LNCAP (cell line): ENCODE measurements at regions not wholly inside any gene's neighbourhood (a gene's known extent, or its start where the extent isn't known, plus 50 kb on each side); places are given as distances from the start of the nearest gene placed in this dataset.

Experiments
- TF ChIP-seq, protein P1 (sequence below): fragments of 450-650 bp; IDR thresholded peaks from 2 replicates; pipeline ENCODE4 v1.5.1; 2017; ENCODE audit warnings: mild to moderate bottlenecking

DNA sequence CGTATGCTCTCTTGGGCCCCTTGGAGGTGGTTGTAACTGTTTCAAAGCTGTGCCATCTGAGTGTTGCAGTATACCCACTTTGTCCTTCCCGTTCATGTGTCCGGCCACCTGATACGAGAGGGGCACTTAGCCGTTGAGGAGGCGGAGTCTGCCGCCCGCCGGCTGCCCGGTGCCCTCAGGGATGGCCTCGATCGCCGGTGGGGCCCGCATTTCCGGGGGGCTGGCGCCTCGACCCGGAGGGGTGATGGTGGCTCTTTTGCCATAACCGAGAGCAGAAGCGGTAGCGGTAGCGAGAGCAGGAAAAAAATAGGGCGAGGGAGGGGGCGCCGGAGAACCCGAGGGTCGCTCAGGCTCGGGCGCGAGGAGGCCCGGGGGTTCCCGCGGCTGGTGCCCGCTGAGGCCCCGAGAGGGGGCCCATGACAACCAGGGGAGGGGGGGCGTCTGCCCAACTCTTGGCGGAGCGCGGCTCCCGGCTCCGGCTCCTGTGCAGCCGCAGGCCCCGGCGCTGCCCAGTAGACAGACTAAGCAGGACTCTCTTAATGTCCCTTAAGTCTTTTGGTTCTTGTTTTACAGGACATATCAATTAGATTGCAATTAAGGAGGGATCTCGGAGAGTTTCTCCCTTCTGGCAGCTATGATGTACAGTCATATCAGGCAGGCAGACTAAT, 342.7 kb upstream of the SGCG start:
- TF ChIP-seq, protein P1, sequence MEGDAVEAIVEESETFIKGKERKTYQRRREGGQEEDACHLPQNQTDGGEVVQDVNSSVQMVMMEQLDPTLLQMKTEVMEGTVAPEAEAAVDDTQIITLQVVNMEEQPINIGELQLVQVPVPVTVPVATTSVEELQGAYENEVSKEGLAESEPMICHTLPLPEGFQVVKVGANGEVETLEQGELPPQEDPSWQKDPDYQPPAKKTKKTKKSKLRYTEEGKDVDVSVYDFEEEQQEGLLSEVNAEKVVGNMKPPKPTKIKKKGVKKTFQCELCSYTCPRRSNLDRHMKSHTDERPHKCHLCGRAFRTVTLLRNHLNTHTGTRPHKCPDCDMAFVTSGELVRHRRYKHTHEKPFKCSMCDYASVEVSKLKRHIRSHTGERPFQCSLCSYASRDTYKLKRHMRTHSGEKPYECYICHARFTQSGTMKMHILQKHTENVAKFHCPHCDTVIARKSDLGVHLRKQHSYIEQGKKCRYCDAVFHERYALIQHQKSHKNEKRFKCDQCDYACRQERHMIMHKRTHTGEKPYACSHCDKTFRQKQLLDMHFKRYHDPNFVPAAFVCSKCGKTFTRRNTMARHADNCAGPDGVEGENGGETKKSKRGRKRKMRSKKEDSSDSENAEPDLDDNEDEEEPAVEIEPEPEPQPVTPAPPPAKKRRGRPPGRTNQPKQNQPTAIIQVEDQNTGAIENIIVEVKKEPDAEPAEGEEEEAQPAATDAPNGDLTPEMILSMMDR: no peak

- TF ChIP-seq, protein P1: no peak
Measured at GRCh38 chr13:22839603-22840530, 340.9 kb upstream of the SGCG start.

- TF ChIP-seq, protein P1: no peak
Measured at GRCh38 chr13:22846551-22846950, 334.2 kb upstream of the SGCG start.

- TF ChIP-seq, protein P1: no peak
Measured at GRCh38 chr13:22848539-22849052, 332.2 kb upstream of the SGCG start.

DNA sequence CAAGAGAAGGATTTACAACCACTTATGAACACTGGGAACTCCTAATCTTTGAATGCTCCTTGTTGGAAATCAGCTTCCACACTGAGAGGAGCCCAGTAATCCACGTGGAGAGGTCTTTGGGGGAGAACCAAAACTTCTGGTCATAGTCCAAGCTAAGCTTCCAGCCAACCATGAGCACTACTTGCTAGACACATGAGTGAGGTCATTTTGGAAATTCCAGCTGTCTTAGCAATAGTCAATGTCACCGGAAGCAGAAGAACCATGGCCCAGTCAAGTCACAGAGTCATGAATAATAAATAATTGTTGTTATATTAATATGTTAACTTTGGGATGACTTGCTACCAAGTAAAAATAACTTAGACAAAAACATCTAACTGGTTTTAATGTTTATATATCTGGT, 324.9 kb upstream of the SGCG start:
- TF ChIP-seq, protein P1: no peak

DNA sequence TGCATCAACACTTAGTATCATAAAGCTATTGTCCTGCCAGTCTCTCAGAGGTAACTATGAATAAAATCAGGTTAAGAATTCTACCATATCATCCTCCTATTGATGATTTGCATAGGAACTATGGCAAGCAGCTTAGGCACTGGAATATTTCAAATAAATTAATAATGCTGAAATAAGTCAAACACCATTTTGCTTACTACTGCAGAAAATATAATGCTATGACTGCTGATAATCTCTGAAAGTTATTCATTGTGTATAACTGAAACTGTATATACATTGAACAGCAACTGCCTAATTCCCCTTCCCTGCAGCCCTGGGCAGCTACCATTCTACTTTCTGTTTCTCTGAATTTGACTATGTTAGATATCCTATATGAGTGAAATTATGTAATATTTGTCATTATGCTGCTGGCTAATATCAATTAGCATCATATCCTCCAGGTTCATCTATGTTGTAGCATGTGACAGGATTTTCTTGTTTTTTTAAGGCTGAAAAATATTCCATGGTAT, 318.8 kb upstream of the SGCG start:
- TF ChIP-seq, protein P1: no peak

DNA sequence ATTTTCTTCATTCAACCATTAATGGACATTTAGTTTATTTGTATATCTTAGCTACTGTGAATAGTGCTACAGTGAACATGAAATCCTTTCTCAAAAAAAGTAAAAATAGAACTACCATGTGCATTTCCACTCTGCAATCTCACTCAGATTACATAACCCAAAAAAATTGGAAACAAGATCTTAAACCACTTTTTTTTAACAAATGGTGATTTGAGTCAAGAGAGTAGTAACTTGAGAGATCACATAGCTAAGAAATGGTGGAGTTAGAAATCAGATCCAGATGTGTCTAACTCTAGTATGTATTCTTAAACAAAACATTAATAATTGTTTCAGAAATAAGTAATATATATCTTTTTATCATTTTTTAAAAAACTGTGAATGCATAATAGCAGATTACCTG, 318.3 kb upstream of the SGCG start:
- TF ChIP-seq, protein P1: no peak
